Astrocyte (in vitro differentiated cells and primary cell): ENCODE measurements at regions not wholly inside any gene's neighbourhood (a gene's known extent, or its start where the extent isn't known, plus 50 kb on each side); places are given as distances from the start of the nearest gene placed in this dataset.

ENCODE experiments used
- DNase-seq: peaks from one replicate; pipeline ENCODE4 v3.0.0-alpha.2; 2010; ENCODE audit warnings: low read depth
- FAIRE-seq: peaks from 2 replicates; lab custom pipeline; 2011; peaks lifted over from hg19 to GRCh38; lab: Jason Lieb, UNC
- H2AFZ ChIP-seq: 2 replicates; pipeline ENCODE4 v1.6.0; 2012; ENCODE audit warnings: low read depth, low read length, inconsistent platforms
- H3K27ac ChIP-seq: 2 replicates; pipeline ENCODE4 v1.5.1; 2011; ENCODE audit warnings: low read depth, low read length, inconsistent platforms
- H3K27me3 ChIP-seq: 2 replicates; pipeline ENCODE4 v1.6.0; 2011; ENCODE audit warnings: low read length, inconsistent platforms; ENCODE audit not compliant: insufficient read depth
- H3K36me3 ChIP-seq: 2 replicates; pipeline ENCODE4 v1.5.1; 2011; ENCODE audit warnings: low read length, inconsistent platforms; ENCODE audit not compliant: insufficient read depth
- H3K4me1 ChIP-seq: 2 replicates; pipeline ENCODE4 v1.5.1; 2011; ENCODE audit warnings: low read length, inconsistent platforms; ENCODE audit not compliant: insufficient read depth
- H3K4me2 ChIP-seq: 2 replicates; pipeline ENCODE4 v1.6.0; 2012; ENCODE audit warnings: low read length, inconsistent platforms
- H3K4me3 ChIP-seq: 2 replicates; pipeline ENCODE4 v1.5.1; 2011; ENCODE audit warnings: low read depth, mild to moderate bottlenecking, low read length, inconsistent platforms; ENCODE audit not compliant: insufficient read depth
- H3K79me2 ChIP-seq: 2 replicates; pipeline ENCODE4 v1.6.0; 2012; ENCODE audit warnings: mild to moderate bottlenecking, low read length, inconsistent platforms; ENCODE audit not compliant: insufficient read depth
- H3K9ac ChIP-seq: 2 replicates; pipeline ENCODE4 v1.6.0; 2012; ENCODE audit warnings: mild to moderate bottlenecking, low read length, inconsistent platforms
- H3K9me3 ChIP-seq: 2 replicates; pipeline ENCODE4 v1.5.1; 2012; ENCODE audit warnings: low read depth, mild to moderate bottlenecking, low read length, inconsistent platforms; ENCODE audit not compliant: insufficient read depth
- H4K20me1 ChIP-seq: 2 replicates; pipeline ENCODE4 v1.6.0; 2012; ENCODE audit warnings: low read length, inconsistent platforms; ENCODE audit not compliant: insufficient read depth
- H3K27ac Mint-ChIP-seq: one replicate; pipeline ENCODE4 v1.8.0; 2021; ENCODE audit warnings: mild to moderate bottlenecking, mixed read lengths; ENCODE audit not compliant: unreplicated experiment
- H3K27me3 Mint-ChIP-seq: one replicate; pipeline ENCODE4 v1.8.0; 2021; ENCODE audit warnings: low read depth, mixed read lengths; ENCODE audit not compliant: unreplicated experiment
- H3K36me3 Mint-ChIP-seq: one replicate; pipeline ENCODE4 v1.8.0; 2021; ENCODE audit warnings: low read depth, mixed read lengths; ENCODE audit not compliant: unreplicated experiment
- H3K4me1 Mint-ChIP-seq: one replicate; pipeline ENCODE4 v1.8.0; 2021; ENCODE audit warnings: low read depth, mixed read lengths; ENCODE audit not compliant: unreplicated experiment
- H3K4me3 Mint-ChIP-seq: one replicate; pipeline ENCODE4 v1.8.0; 2021; ENCODE audit warnings: mild to moderate bottlenecking, moderate library complexity, mixed read lengths; ENCODE audit not compliant: unreplicated experiment
- H3K9me3 Mint-ChIP-seq: one replicate; pipeline ENCODE4 v1.8.0; 2021; ENCODE audit warnings: mild to moderate bottlenecking, mixed read lengths; ENCODE audit not compliant: unreplicated experiment
- EZH2 ChIP-seq: IDR thresholded peaks from 2 replicates; pipeline ENCODE4 v1.6.1; 2012; ENCODE audit warnings: mild to moderate bottlenecking, low read length, inconsistent platforms; ENCODE audit not compliant: insufficient read depth
- TF ChIP-seq, protein P1 (sequence below): IDR thresholded peaks from 2 replicates; pipeline ENCODE4 v1.5.1; 2011; ENCODE audit warnings: low read depth, mild to moderate bottlenecking, inconsistent platforms, low read length, moderate library complexity; ENCODE audit not compliant: insufficient read depth

DNA sequence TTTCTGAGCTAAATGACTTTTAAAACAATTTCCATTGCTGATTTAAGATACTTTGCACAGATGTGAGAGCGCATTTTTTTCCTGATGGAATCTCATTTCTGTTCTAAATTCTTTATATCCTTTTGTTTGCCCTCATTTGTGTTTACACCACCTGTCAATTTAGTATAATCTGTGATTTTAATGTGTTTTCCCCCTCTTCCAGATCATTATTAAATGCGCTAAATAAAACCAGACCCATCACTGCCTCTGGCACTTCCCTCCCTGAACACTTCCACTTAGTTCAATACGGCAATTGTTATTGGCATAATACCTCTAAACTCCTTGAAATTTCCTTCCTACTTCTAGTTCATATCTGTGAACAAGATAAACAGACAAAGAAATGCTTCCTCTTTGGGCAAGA lies 186.9 kb upstream of the ADGRL2 start:
- H3K27ac ChIP-seq: no peak overlapping the region
- H2AFZ ChIP-seq: no peak overlapping the region
- H3K9ac ChIP-seq: no peak overlapping the region
- H3K4me3 Mint-ChIP-seq: no peak overlapping the region
- no peak overlapping the region for H3K27ac Mint-ChIP-seq
- H3K9me3 ChIP-seq: peaks cover 3% of the 10 kb centered on the region
- H3K36me3 ChIP-seq: no peaks in the 10 kb centered on the region
- no peaks in the 10 kb centered on the region for H3K27me3 ChIP-seq
- peaks cover 4% of the 10 kb centered on the region for H3K4me1 Mint-ChIP-seq
- H3K9me3 Mint-ChIP-seq: no peaks in the 10 kb centered on the region
- H4K20me1 ChIP-seq: no peaks in the 10 kb centered on the region
- no peaks in the 10 kb centered on the region for H3K4me1 ChIP-seq
- FAIRE-seq (no peak), DNase-seq (no peak)
- H3K79me2 ChIP-seq: no peaks in the 10 kb centered on the region
- H3K4me3 ChIP-seq: no peak overlapping the region
- no peak overlapping the region for H3K4me2 ChIP-seq
- TF ChIP-seq, protein P1, sequence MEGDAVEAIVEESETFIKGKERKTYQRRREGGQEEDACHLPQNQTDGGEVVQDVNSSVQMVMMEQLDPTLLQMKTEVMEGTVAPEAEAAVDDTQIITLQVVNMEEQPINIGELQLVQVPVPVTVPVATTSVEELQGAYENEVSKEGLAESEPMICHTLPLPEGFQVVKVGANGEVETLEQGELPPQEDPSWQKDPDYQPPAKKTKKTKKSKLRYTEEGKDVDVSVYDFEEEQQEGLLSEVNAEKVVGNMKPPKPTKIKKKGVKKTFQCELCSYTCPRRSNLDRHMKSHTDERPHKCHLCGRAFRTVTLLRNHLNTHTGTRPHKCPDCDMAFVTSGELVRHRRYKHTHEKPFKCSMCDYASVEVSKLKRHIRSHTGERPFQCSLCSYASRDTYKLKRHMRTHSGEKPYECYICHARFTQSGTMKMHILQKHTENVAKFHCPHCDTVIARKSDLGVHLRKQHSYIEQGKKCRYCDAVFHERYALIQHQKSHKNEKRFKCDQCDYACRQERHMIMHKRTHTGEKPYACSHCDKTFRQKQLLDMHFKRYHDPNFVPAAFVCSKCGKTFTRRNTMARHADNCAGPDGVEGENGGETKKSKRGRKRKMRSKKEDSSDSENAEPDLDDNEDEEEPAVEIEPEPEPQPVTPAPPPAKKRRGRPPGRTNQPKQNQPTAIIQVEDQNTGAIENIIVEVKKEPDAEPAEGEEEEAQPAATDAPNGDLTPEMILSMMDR: no peak
- no peak for TF ChIP-seq EZH2
- no peaks in the 10 kb centered on the region for H3K27me3 Mint-ChIP-seq
- H3K36me3 Mint-ChIP-seq: no peaks in the 10 kb centered on the region

DNA sequence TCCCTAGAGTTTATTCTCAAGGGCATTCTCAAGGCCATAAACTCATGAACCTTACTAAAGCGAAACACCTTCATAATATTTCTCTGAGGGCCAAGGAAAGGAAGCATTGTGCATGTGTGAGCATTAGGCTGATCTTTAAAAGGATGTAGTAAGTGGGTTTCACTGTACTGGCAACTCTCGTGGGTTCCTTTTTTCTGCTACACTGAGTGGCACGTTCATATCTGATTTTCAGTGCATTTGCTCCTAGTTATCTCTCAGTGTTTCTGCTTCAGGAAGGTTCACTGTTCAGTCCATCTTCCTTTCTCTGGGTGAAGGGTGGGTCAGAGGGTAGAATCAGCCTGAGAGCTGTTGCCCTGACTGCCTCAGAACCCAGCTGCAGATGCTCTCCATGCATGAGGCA lies 192.8 kb upstream of the ADGRL2 start:
- FAIRE-seq (no peak), DNase-seq (no peak)
- Mint-ChIP-seq H3K4me1 (no peaks in the 10 kb centered on the region), H3K9me3 (no peaks in the 10 kb centered on the region), H3K36me3 (no peaks in the 10 kb centered on the region), H3K4me3 (no peak overlapping the region), H3K27me3 (peaks cover 1% of the 10 kb centered on the region), H3K27ac (no peak overlapping the region)
- Histone ChIP-seq H4K20me1 (no peaks in the 10 kb centered on the region), H3K79me2 (no peaks in the 10 kb centered on the region), H3K27me3 (no peaks in the 10 kb centered on the region), H3K4me2 (no peak overlapping the region), H3K4me3 (no peak overlapping the region), H3K9ac (no peak overlapping the region), H3K36me3 (no peaks in the 10 kb centered on the region), H3K4me1 (no peaks in the 10 kb centered on the region), H2AFZ (no peak overlapping the region), H3K9me3 (no peaks in the 10 kb centered on the region), H3K27ac (no peak overlapping the region)
- TF ChIP-seq, protein P1: no peak
- TF ChIP-seq EZH2: no peak

DNA sequence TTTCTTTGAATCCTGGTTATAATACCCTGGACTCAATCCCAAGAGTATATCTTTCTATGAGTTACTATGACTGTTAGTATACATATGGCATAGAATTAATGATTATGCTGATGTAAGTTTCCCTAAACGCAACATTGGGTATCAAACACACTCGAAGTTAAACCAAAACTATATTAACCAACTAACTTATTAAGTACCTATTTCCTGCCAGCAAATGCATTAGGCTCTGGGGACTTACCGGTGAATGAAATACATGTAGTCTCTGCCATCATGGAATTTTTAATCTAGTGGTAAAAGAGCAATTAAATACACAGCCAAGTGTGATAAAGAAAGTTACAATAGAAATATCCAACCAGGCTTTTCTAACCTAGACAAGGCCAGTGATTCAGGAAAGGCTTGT lies 193.6 kb upstream of the ADGRL2 start:
- Histone ChIP-seq H2AFZ (no peak overlapping the region), H3K9me3 (no peaks in the 10 kb centered on the region), H4K20me1 (no peaks in the 10 kb centered on the region), H3K4me3 (no peak overlapping the region), H3K79me2 (no peaks in the 10 kb centered on the region), H3K27ac (no peak overlapping the region), H3K36me3 (no peaks in the 10 kb centered on the region), H3K4me1 (no peaks in the 10 kb centered on the region), H3K9ac (no peak overlapping the region), H3K4me2 (no peak overlapping the region), H3K27me3 (no peaks in the 10 kb centered on the region)
- no peaks in the 10 kb centered on the region for H3K4me1 Mint-ChIP-seq
- H3K36me3 Mint-ChIP-seq: no peaks in the 10 kb centered on the region
- DNase-seq: no peak
- peaks cover 1% of the 10 kb centered on the region for H3K27me3 Mint-ChIP-seq
- H3K9me3 Mint-ChIP-seq: no peaks in the 10 kb centered on the region
- no peak overlapping the region for H3K27ac Mint-ChIP-seq
- no peak overlapping the region for H3K4me3 Mint-ChIP-seq
- no peak for FAIRE-seq
- no peak for TF ChIP-seq EZH2
- TF ChIP-seq, protein P1: no peak
